ENCODE measurements at regions not wholly inside any gene's neighbourhood (a gene's known extent, or its start where the extent isn't known, plus 50 kb on each side); places are given as distances from the start of the nearest gene placed in this dataset.

DNA sequence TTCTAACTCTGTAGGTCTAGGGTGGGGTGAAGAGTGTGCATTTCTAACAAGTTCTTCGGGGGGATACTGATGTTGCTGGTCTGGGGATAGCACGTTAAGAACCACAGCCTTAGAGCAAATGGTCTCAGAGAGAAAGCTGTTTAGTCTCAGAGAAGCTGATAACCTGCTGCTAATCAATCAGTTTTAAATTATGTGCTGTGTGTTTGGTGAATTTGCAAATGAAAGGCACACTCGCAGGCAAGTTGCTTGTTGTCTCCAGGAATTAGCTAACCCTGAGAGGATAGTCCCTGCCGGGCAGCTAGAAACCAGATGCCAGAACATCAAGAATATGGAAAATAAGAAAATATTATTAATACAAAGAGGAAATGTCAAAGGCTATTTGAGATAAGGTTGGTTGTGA lies 79.2 kb downstream of the DMRT2 start:
- TF ChIP-seq, protein P1, sequence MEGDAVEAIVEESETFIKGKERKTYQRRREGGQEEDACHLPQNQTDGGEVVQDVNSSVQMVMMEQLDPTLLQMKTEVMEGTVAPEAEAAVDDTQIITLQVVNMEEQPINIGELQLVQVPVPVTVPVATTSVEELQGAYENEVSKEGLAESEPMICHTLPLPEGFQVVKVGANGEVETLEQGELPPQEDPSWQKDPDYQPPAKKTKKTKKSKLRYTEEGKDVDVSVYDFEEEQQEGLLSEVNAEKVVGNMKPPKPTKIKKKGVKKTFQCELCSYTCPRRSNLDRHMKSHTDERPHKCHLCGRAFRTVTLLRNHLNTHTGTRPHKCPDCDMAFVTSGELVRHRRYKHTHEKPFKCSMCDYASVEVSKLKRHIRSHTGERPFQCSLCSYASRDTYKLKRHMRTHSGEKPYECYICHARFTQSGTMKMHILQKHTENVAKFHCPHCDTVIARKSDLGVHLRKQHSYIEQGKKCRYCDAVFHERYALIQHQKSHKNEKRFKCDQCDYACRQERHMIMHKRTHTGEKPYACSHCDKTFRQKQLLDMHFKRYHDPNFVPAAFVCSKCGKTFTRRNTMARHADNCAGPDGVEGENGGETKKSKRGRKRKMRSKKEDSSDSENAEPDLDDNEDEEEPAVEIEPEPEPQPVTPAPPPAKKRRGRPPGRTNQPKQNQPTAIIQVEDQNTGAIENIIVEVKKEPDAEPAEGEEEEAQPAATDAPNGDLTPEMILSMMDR (IDR thresholded peaks at IDR 0.05) = no peak
- no peak for TF ChIP-seq POLR2A (IDR thresholded peaks at IDR 0.05)

Measured in testis (tissue), 2 donors.